Aorta (tissue), 5 donors: ENCODE measurements at regions not wholly inside any gene's neighbourhood (a gene's known extent, or its start where the extent isn't known, plus 50 kb on each side); places are given as distances from the start of the nearest gene placed in this dataset.

Experiments used
- ATAC-seq: fragments of 200-7000 bp; cut with Tn5 transposase; one replicate; pipeline ENCODE4 v1.9.1; 2022; ENCODE audit warnings: moderate library complexity; ENCODE audit not compliant: low FRiP score
- DNase-seq, 2 donors: peaks; one replicate each; pipeline ENCODE4 v3.0.0-alpha.2; 2020
- H3K27ac ChIP-seq, 2 donors: one replicate each; pipeline ENCODE4 v1.5.1; 2013; ENCODE audit warnings: low read length in 2 of 2, mild to moderate bottlenecking in 2 of 2, moderate library complexity in 2 of 2, control low read depth in 1 of 2, inconsistent platforms in 1 of 2, low read depth in 1 of 2
- H3K27me3 ChIP-seq, 2 donors: one replicate each; pipeline ENCODE4 v1.6.1; 2013; ENCODE audit warnings: control low read depth in 1 of 2, low read length in 1 of 2, mild to moderate bottlenecking in 1 of 2, moderate library complexity in 1 of 2; ENCODE audit not compliant: insufficient read depth in 2 of 2, control insufficient read depth in 1 of 2
- H3K36me3 ChIP-seq, 2 donors: one replicate each; pipeline ENCODE4 v1.6.1; 2013; ENCODE audit warnings: control low read depth in 1 of 2, low read length in 1 of 2, mild to moderate bottlenecking in 1 of 2; ENCODE audit not compliant: insufficient read depth in 2 of 2, control insufficient read depth in 1 of 2
- H3K4me1 ChIP-seq, 2 donors: one replicate each; pipeline ENCODE4 v1.6.1; 2013; ENCODE audit warnings: low read length in 2 of 2, control low read depth in 1 of 2, mild to moderate bottlenecking in 1 of 2, moderate library complexity in 1 of 2; ENCODE audit not compliant: insufficient read depth in 2 of 2, control insufficient read depth in 1 of 2
- H3K4me3 ChIP-seq, 2 donors: one replicate each; pipeline ENCODE4 v1.5.1; 2013; ENCODE audit warnings: low read length in 2 of 2, control low read depth in 1 of 2, mild to moderate bottlenecking in 1 of 2
- H3K9me3 ChIP-seq: one replicate; pipeline ENCODE4 v1.6.1; 2013; ENCODE audit warnings: mild to moderate bottlenecking, low read length; ENCODE audit not compliant: control insufficient read depth
- WGBS, 2 donors: extraction: QIAGEN DNeasy Blood & Tissue Kit; methylation state at CpG; one replicate each; pipeline ENCODE4 v1.1.7; 2013; 5-methylcytosine and 5-hydroxymethylcytosine counted together
- intact Hi-C, 2 donors: fragments of 100-400 bp; cut with DNase I; formaldehyde crosslinking; loops; one replicate each; pipeline versions ENCODE4 v1.14.2 to v1.15.0; 2022
- donor health status: healthy with polysubstance abuse.
- donor health status: Bipolar disorder and iron deficiency.
- donor health status: DM: no; HTN: no; CAD: no.
- donor health status: DM: no; HTN: no; CAD: no.
- donor health status: DM: yes; HTN: yes; CAD: no.

GRCh38 chr21:31457675-31458074, 113.6 kb upstream of the TIAM1 start:
- 84 to 92% methylated on average over 1 of the region's 1 CpG for WGBS, 2 donors
- DNase-seq = no peak
- intact Hi-C loops = no loop called here

GRCh38 chr21:31456201-31456600, 112.1 kb upstream of the TIAM1 start:
- Histone ChIP-seq H3K9me3 (no peaks in the 10 kb centered on the region), H3K27me3 (no peaks in the 10 kb centered on the region), H3K27ac (no peak overlapping the region), H3K4me1 (no peaks in the 10 kb centered on the region), H3K4me3 (no peak overlapping the region), H3K36me3 (no peaks in the 10 kb centered on the region)
- WGBS, 2 donors = 47 to 62% methylated on average over 6 of the region's 6 CpGs
- DNase-seq (no peak), ATAC-seq (no peak)
- intact Hi-C loops = no loop called here

More at GRCh38 chr21:31457675-31458074, 113.6 kb upstream of the TIAM1 start:
- no peak for ATAC-seq
- Histone ChIP-seq H3K9me3 (no peaks in the 10 kb centered on the region), H3K4me3 (no peak overlapping the region), H3K27ac (no peak overlapping the region), H3K4me1 (no peaks in the 10 kb centered on the region), H3K27me3 (no peaks in the 10 kb centered on the region), H3K36me3 (no peaks in the 10 kb centered on the region)

GRCh38 chr21:31455506-31455905, 111.4 kb upstream of the TIAM1 start:
- ATAC-seq (no peak), DNase-seq (no peak)
- intact Hi-C loops = no loop called here
- no peaks in the 10 kb centered on the region for H3K36me3 ChIP-seq
- no peak overlapping the region for H3K27ac ChIP-seq
- H3K27me3 ChIP-seq = no peaks in the 10 kb centered on the region
- no peaks in the 10 kb centered on the region for H3K9me3 ChIP-seq
- H3K4me1 ChIP-seq = no peaks in the 10 kb centered on the region
- no peak overlapping the region for H3K4me3 ChIP-seq
- WGBS, 2 donors = 51 to 53% methylated on average over 4 of the region's 4 CpGs

- ATAC-seq = no peak
- DNase-seq = no peak
These were observed 106.9 kb upstream of the TIAM1 start for GRCh38 chr21:31450980-31451379.

GRCh38 chr21:31449921-31450535, 106.0 kb upstream of the TIAM1 start:
- no peak overlapping the region for H3K4me3 ChIP-seq
- WGBS, 2 donors = 63 to 66% methylated on average over 11 of the region's 11 CpGs
- no peaks in the 10 kb centered on the region for H3K4me1 ChIP-seq
- no peaks in the 10 kb centered on the region for H3K36me3 ChIP-seq
- H3K27me3 ChIP-seq = no peaks in the 10 kb centered on the region
- no peak for ATAC-seq
- H3K27ac ChIP-seq = no peak overlapping the region
- intact Hi-C loops = no loop called here
- no peak for DNase-seq
- H3K9me3 ChIP-seq = no peaks in the 10 kb centered on the region

More at GRCh38 chr21:31450980-31451379, 106.9 kb upstream of the TIAM1 start:
- H3K27me3 ChIP-seq = no peaks in the 10 kb centered on the region
- no peaks in the 10 kb centered on the region for H3K4me1 ChIP-seq
- no peak overlapping the region for H3K4me3 ChIP-seq
- 88 to 89% methylated on average over 9 of the region's 9 CpGs for WGBS, 2 donors
- no peaks in the 10 kb centered on the region for H3K9me3 ChIP-seq
- no peaks in the 10 kb centered on the region for H3K36me3 ChIP-seq
- intact Hi-C loops = no loop called here
- H3K27ac ChIP-seq = no peak overlapping the region

GRCh38 chr21:31448496-31448895, 104.4 kb upstream of the TIAM1 start:
- no peaks in the 10 kb centered on the region for H3K36me3 ChIP-seq
- H3K27ac ChIP-seq = no peak overlapping the region
- WGBS, 2 donors = 57 to 67% methylated on average over 3 of the region's 3 CpGs
- no peak overlapping the region for H3K4me3 ChIP-seq
- ATAC-seq (no peak), DNase-seq (no peak)
- H3K9me3 ChIP-seq = no peaks in the 10 kb centered on the region
- intact Hi-C loops = no loop called here
- H3K27me3 ChIP-seq = no peaks in the 10 kb centered on the region
- H3K4me1 ChIP-seq = no peaks in the 10 kb centered on the region

GRCh38 chr21:31447505-31447904, 103.4 kb upstream of the TIAM1 start:
- DNase-seq (no peak), ATAC-seq (no peak)
- H3K4me1 ChIP-seq = no peaks in the 10 kb centered on the region
- no peaks in the 10 kb centered on the region for H3K27me3 ChIP-seq
- intact Hi-C loops = no loop called here
- H3K27ac ChIP-seq = no peak overlapping the region
- 46 to 47% methylated on average over 3 of the region's 3 CpGs for WGBS, 2 donors
- H3K4me3 ChIP-seq = no peak overlapping the region
- H3K9me3 ChIP-seq = no peaks in the 10 kb centered on the region
- H3K36me3 ChIP-seq = no peaks in the 10 kb centered on the region

- Histone ChIP-seq H3K27ac (no peak overlapping the region), H3K36me3 (no peaks in the 10 kb centered on the region), H3K27me3 (no peaks in the 10 kb centered on the region), H3K4me1 (no peaks in the 10 kb centered on the region), H3K4me3 (no peak overlapping the region), H3K9me3 (peaks cover 3% of the 10 kb centered on the region)
- DNase-seq (no peak), ATAC-seq (no peak)
- 55 to 58% methylated on average over 8 of the region's 8 CpGs for WGBS, 2 donors
- intact Hi-C loops = no loop called here
These were observed 102.3 kb upstream of the TIAM1 start for GRCh38 chr21:31446226-31446855.

GRCh38 chr21:31445137-31445536, 101.1 kb upstream of the TIAM1 start:
- Histone ChIP-seq H3K4me1 (no peaks in the 10 kb centered on the region), H3K36me3 (no peaks in the 10 kb centered on the region), H3K27ac (no peak overlapping the region), H3K4me3 (no peak overlapping the region), H3K27me3 (no peaks in the 10 kb centered on the region), H3K9me3 (peaks cover 4% of the 10 kb centered on the region)
- DNase-seq = no peak
- intact Hi-C loops = no loop called here
- no peak for ATAC-seq
- WGBS, 2 donors = 83 to 84% methylated on average over 4 of the region's 4 CpGs
